ENCODE measurements at regions not wholly inside any gene's neighbourhood (a gene's known extent, or its start where the extent isn't known, plus 50 kb on each side); places are given as distances from the start of the nearest gene placed in this dataset.

- TF ChIP-seq CTCF (IDR thresholded peaks at IDR 0.05): no peak
- no peaks in the 10 kb centered on the region for H3K9me3 ChIP-seq
- peaks cover 0 to under 1% of the 10 kb centered on the region in 2 experiments for H3K4me1 ChIP-seq (ENCODE audit: control insufficient read depth in 1 of 2, insufficient read depth in 1 of 2, low read depth in 1 of 2, low read length in 1 of 2)
- H3K27me3 ChIP-seq: no peaks in the 10 kb centered on the region
- no peak overlapping the region for H3K27ac ChIP-seq
- H3K4me3 ChIP-seq (ENCODE audit: low read depth in 1 of 2, low read length in 1 of 2): no peak overlapping the region
- H3K36me3 ChIP-seq: no peaks in the 10 kb centered on the region
Observed at GRCh38 chr14:71240866-71241520, 333.7 kb downstream of the PCNX1 start.

DNA sequence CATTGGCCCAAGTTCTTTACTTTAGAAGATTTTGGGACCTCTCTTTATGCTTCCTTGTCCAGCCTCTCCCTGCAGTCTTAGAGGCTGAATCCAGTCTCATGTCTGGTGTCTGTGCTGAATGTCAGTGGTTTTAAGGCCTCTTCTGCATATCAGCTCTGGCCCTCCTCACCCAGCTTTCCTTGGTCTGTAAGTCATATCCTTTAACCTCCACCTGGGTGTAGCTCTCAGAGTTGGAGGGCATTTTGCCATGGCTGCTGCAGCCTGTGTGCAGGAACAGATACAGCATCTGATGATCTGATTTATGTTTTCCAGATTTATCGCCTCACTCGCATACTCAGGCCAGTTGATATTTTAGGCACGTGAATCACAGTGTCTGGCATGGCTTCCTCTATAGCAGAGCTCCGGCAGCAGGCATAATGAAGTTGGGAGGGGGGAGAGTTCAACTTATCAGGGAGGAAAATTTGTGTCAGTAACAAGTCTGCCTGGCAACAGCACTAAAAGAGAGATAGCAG is 335.0 kb downstream of the PCNX1 start:
- Histone ChIP-seq H3K27ac (no peak overlapping the region), H3K36me3 (no peaks in the 10 kb centered on the region)

GRCh38 chr14:71243697-71244096 is 336.4 kb downstream of the PCNX1 start:
- TF ChIP-seq CTCF (IDR thresholded peaks at IDR 0.05): no peak
- H3K27me3 ChIP-seq: no peaks in the 10 kb centered on the region
- no peaks in the 10 kb centered on the region for H3K4me1 ChIP-seq (ENCODE audit: control insufficient read depth in 1 of 2, insufficient read depth in 1 of 2, low read depth in 1 of 2, low read length in 1 of 2)
- H3K4me3 ChIP-seq (ENCODE audit: low read depth in 1 of 2, low read length in 1 of 2): no peak overlapping the region
- H3K27ac ChIP-seq: no peak overlapping the region
- no peaks in the 10 kb centered on the region for H3K36me3 ChIP-seq
- H3K9me3 ChIP-seq: no peaks in the 10 kb centered on the region

More for the DNA sequence above, 335.0 kb downstream of the PCNX1 start:
- Histone ChIP-seq H3K4me1 (ENCODE audit: control insufficient read depth in 1 of 2, insufficient read depth in 1 of 2, low read depth in 1 of 2, low read length in 1 of 2) (no peaks in the 10 kb centered on the region), H3K27me3 (no peaks in the 10 kb centered on the region), H3K4me3 (ENCODE audit: low read depth in 1 of 2, low read length in 1 of 2) (no peak overlapping the region), H3K9me3 (no peaks in the 10 kb centered on the region)
- TF ChIP-seq CTCF (IDR thresholded peaks at IDR 0.05): no peak

- Histone ChIP-seq H3K27me3 (no peaks in the 10 kb centered on the region), H3K4me1 (ENCODE audit: control insufficient read depth in 1 of 2, insufficient read depth in 1 of 2, low read depth in 1 of 2, low read length in 1 of 2) (no peaks in the 10 kb centered on the region), H3K9me3 (no peaks in the 10 kb centered on the region), H3K36me3 (no peaks in the 10 kb centered on the region), H3K27ac (no peak overlapping the region), H3K4me3 (ENCODE audit: low read depth in 1 of 2, low read length in 1 of 2) (no peak overlapping the region)
- no peak for TF ChIP-seq CTCF (IDR thresholded peaks at IDR 0.05)
Observed at GRCh38 chr14:71244341-71244740, 337.1 kb downstream of the PCNX1 start.

DNA sequence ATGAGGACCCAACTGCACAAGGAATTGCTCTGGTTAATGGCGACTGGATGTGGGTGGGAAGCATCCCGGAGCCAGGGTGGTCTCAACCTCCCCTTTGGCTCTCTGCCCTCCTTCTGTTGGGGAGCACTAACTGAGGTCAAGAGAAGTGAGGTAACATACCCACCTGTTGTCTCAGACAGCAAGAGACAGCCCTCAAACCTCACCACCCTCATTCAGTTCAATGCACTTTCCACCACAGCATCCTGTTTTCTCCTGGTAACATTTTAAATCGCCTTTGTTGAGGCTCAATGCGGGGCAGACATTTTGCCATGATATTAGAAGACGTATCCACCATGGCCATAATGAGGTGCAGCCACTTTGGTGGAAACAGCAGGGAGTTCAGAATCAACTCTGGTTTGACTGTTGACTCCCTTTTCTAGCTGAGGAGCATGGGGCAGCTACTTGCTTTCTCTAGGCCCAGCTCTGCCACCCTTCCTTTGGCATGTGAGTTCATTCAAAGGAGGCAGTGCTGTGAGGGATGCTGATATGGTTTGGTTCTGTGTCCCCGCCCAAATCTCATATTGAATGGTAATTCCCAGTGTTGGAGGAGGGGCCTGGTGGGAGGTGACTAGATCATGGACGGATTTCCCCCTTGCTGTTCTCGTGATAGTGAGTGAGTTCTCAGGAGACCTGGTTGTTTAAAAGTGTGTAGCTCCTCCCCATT is 338.6 kb downstream of the PCNX1 start:
- no peak overlapping the region for H3K27ac ChIP-seq
- no peak overlapping the region for H3K4me3 ChIP-seq (ENCODE audit: low read depth in 1 of 2, low read length in 1 of 2)
- no peaks in the 10 kb centered on the region for H3K9me3 ChIP-seq
- no peaks in the 10 kb centered on the region for H3K4me1 ChIP-seq (ENCODE audit: control insufficient read depth in 1 of 2, insufficient read depth in 1 of 2, low read depth in 1 of 2, low read length in 1 of 2)
- H3K36me3 ChIP-seq: no peaks in the 10 kb centered on the region
- no peak for TF ChIP-seq CTCF (IDR thresholded peaks at IDR 0.05)
- no peaks in the 10 kb centered on the region for H3K27me3 ChIP-seq
